SK-N-SH (cell line): ENCODE measurements at regions not wholly inside any gene's neighbourhood (a gene's known extent, or its start where the extent isn't known, plus 50 kb on each side); places are given as distances from the start of the nearest gene placed in this dataset.

Source experiments
- CTCF ChIA-PET: fragments of 300-600, 350-600 bp; formaldehyde crosslinking; extraction: SDS; loops from one replicate; lab custom pipeline; 2021; lab: Yijun Ruan, JAX
- POLR2A ChIA-PET: fragments of 350-600 bp; sonication (Branson Sonifier 250); formaldehyde crosslinking; extraction: SDS; loops from one replicate; lab custom pipeline; 2020; ENCODE audit warnings: antibody characterized with exemption, inconsistent platforms; lab: Yijun Ruan, JAX
- DNase-seq: peaks from one replicate; pipeline ENCODE4 v3.0.0; 2012
- H2AFZ ChIP-seq: fragments of 200-600 bp; sonication (generic); 2 replicates; pipeline ENCODE4 v1.8.1; 2016; ENCODE audit warnings: antibody characterized with exemption, mild to moderate bottlenecking, low read depth
- H3F3A ChIP-seq: fragments of 200-600 bp; sonication (generic); replicated peaks from 2 replicates; pipeline ENCODE3; 2016; ENCODE audit warnings: antibody characterized with exemption, mild to moderate bottlenecking; ENCODE audit not compliant: insufficient read depth
- H3K27ac ChIP-seq, 2 experiments: fragments of 200-500 bp in 1 of 2; fragments of 200-600 bp in 1 of 2; sonication (Bioruptor generic) in 1 of 2; sonication (generic), shearing (Covaris generic) in 1 of 2; 2 replicates each; pipeline versions ENCODE4 v1.5.1 to v1.6.1; 2014 to 2016; ENCODE audit warnings: low read depth in 2 of 2, inconsistent platforms in 1 of 2, low read length in 1 of 2, mild to moderate bottlenecking in 1 of 2, mixed read lengths in 1 of 2
- H3K27me3 ChIP-seq: fragments of 200-600 bp; sonication (generic), shearing (Covaris generic); 2 replicates; pipeline ENCODE4 v1.6.1; 2016; ENCODE audit warnings: mixed run types; ENCODE audit not compliant: insufficient read depth
- H3K36me3 ChIP-seq, 2 experiments: fragments of 200-500 bp in 1 of 2; fragments of 200-600 bp in 1 of 2; sonication (Bioruptor generic) in 1 of 2; sonication (generic) in 1 of 2; replicated peaks in 1 of 2; 2 replicates each; pipeline versions ENCODE3 to v1.5.1; 2014 to 2016; ENCODE audit warnings: low read length in 1 of 2, mild to moderate bottlenecking in 1 of 2; ENCODE audit not compliant: insufficient read depth in 2 of 2, control insufficient read depth in 1 of 2
- H3K4me1 ChIP-seq, 2 experiments: fragments of 200-500 bp in 1 of 2; fragments of 200-600 bp in 1 of 2; sonication (Bioruptor generic) in 1 of 2; sonication (generic), shearing (Covaris generic) in 1 of 2; 2 replicates each; pipeline versions ENCODE4 v1.5.1 to v1.6.1; 2014 to 2016; ENCODE audit warnings: low read depth in 1 of 2, low read length in 1 of 2, mixed run types in 1 of 2; ENCODE audit not compliant: insufficient read depth in 2 of 2, control insufficient read depth in 1 of 2
- H3K4me2 ChIP-seq: fragments of 200-600 bp; sonication (generic), shearing (Covaris generic); 2 replicates; pipeline ENCODE4 v1.6.1; 2017; ENCODE audit warnings: mixed run types
- H3K4me3 ChIP-seq, 2 experiments: fragments of 200-500 bp in 1 of 2; fragments of 200-600 bp in 1 of 2; sonication (Bioruptor generic) in 1 of 2; sonication (generic), shearing (Covaris generic) in 1 of 2; 2 replicates each; pipeline versions ENCODE4 v1.5.1 to v1.8.1; 2014 to 2016; ENCODE audit warnings: low read depth in 2 of 2, inconsistent platforms in 1 of 2, low read length in 1 of 2, mild to moderate bottlenecking in 1 of 2, mixed read lengths in 1 of 2, moderate library complexity in 1 of 2
- H3K79me2 ChIP-seq: fragments of 200-600 bp; sonication (generic); 2 replicates; pipeline ENCODE4 v1.8.1; 2017; ENCODE audit warnings: mild to moderate bottlenecking; ENCODE audit not compliant: insufficient read depth
- H3K9ac ChIP-seq: fragments of 200-600 bp; sonication (generic); 2 replicates; pipeline ENCODE4 v1.6.1; 2017; ENCODE audit warnings: mixed run types
- H3K9me2 ChIP-seq: fragments of 200-600 bp; sonication (generic); 2 replicates; pipeline ENCODE4 v1.6.1; 2017; ENCODE audit warnings: mixed run types
- H3K9me3 ChIP-seq: fragments of 200-600 bp; sonication (generic); 2 replicates; pipeline ENCODE4 v1.6.1; 2017; ENCODE audit warnings: mixed run types, mild to moderate bottlenecking, moderate library complexity
- H4K20me1 ChIP-seq: fragments of 200-600 bp; sonication (generic); 2 replicates; pipeline ENCODE4 v1.6.1; 2017; ENCODE audit warnings: mild to moderate bottlenecking, mixed run types; ENCODE audit not compliant: insufficient read depth
- CHD2 ChIP-seq: fragments of 150-350 bp; IDR thresholded peaks from 2 replicates; pipeline ENCODE4 v1.6.1; 2018; ENCODE audit warnings: low read length; ENCODE audit not compliant: partially characterized antibody
- EP300 ChIP-seq, 2 experiments: IDR thresholded peaks; 2 replicates each; pipeline versions ENCODE4 v1.4.0 to v1.6.1; 2012; ENCODE audit warnings: borderline replicate concordance in 1 of 2, low read depth in 1 of 2, low read length in 1 of 2
- EZH2phosphoT487 ChIP-seq: fragments of 200-600 bp; sonication (generic); IDR thresholded peaks from 2 replicates; pipeline ENCODE4 v1.6.1; 2017; ENCODE audit warnings: low read depth, mixed run types, mild to moderate bottlenecking, antibody characterized with exemption, moderate library complexity, borderline replicate concordance
- GATA2 ChIP-seq: sonication (generic); formaldehyde crosslinking; IDR thresholded peaks from 2 replicates; pipeline ENCODE4 v1.5.0; 2020; ENCODE audit warnings: mild to moderate bottlenecking, missing genetic modification reagents
- MAX ChIP-seq: IDR thresholded peaks from 2 replicates; pipeline ENCODE4 v1.4.0; 2012; ENCODE audit warnings: low read depth
- NFIC ChIP-seq: IDR thresholded peaks from 2 replicates; pipeline ENCODE4 v1.4.0; 2012; ENCODE audit warnings: borderline replicate concordance
- POLR2AphosphoS5 ChIP-seq: IDR thresholded peaks from 2 replicates; pipeline ENCODE4 v1.6.1; 2012; ENCODE audit warnings: low read depth, low read length
- RAD21 ChIP-seq: IDR thresholded peaks from 2 replicates; pipeline ENCODE4 v1.6.1; 2012; ENCODE audit warnings: mild to moderate bottlenecking, low read length
- RFX5 ChIP-seq: IDR thresholded peaks from 2 replicates; pipeline ENCODE4 v1.6.1; 2012; ENCODE audit warnings: mild to moderate bottlenecking, improper control_type of control experiment, low read length
- SIN3A ChIP-seq: IDR thresholded peaks from 2 replicates; pipeline ENCODE4 v1.6.1; 2012; ENCODE audit warnings: low read depth, mild to moderate bottlenecking, low read length, moderate library complexity, borderline replicate concordance
- TEAD4 ChIP-seq: IDR thresholded peaks from 2 replicates; pipeline ENCODE4 v1.4.0; 2012; ENCODE audit warnings: mild to moderate bottlenecking, borderline replicate concordance; ENCODE audit not compliant: insufficient read depth
- YY1 ChIP-seq: IDR thresholded peaks from 2 replicates; pipeline ENCODE4 v1.4.0; 2012; ENCODE audit warnings: low read depth, mild to moderate bottlenecking
- WGBS: methylation state at CpG from one replicate; pipeline ENCODE4 v1.1.6; 2017; ENCODE audit warnings: low lambda C conversion rate; 5-methylcytosine and 5-hydroxymethylcytosine counted together

GRCh38 chr2:59774821-59775433, 778.5 kb downstream of the BCL11A start:
- TF ChIP-seq RAD21 (no peak), SIN3A (no peak), POLR2AphosphoS5 (no peak), GATA2 (CRISPR knock-in tag) (no peak)
- Histone ChIP-seq H3K4me1 (no peaks in the 10 kb centered on the region), H3K4me2 (no peak overlapping the region), H3K4me3 (no peak overlapping the region), H3K27ac (no peak overlapping the region), H3K9me3 (no peaks in the 10 kb centered on the region), H3K36me3 (no peaks in the 10 kb centered on the region), H2AFZ (no peak overlapping the region), H3K79me2 (no peaks in the 10 kb centered on the region), H3F3A (no peaks in the 10 kb centered on the region), H4K20me1 (no peaks in the 10 kb centered on the region), H3K27me3 (no peaks in the 10 kb centered on the region), H3K9ac (no peak overlapping the region), H3K9me2 (no peaks in the 10 kb centered on the region)
- CTCF ChIA-PET = interaction anchor here (1.0 to 1.9 kb wide), 4 partner anchors 9 to 786 kb away, joined by 3 to 5 read pairs (median 4); no protein-coding TSS in a partner anchor
- 16% methylated on average over 2 of the region's 2 CpGs for WGBS
- POLR2A ChIA-PET = interaction anchor here (0.5 kb wide), 1 partner anchor 18 kb away, joined by 3 read pairs; no protein-coding TSS in a partner anchor
- no peak for DNase-seq

- Histone ChIP-seq H3K27me3 (no peaks in the 10 kb centered on the region), H4K20me1 (no peaks in the 10 kb centered on the region), H3K4me2 (no peak overlapping the region), H3K36me3 (no peaks in the 10 kb centered on the region), H3F3A (no peaks in the 10 kb centered on the region), H3K4me3 (no peak overlapping the region), H3K9ac (no peak overlapping the region), H3K4me1 (no peaks in the 10 kb centered on the region), H3K9me2 (no peaks in the 10 kb centered on the region), H3K27ac (no peak overlapping the region), H3K9me3 (0 out of 2 replicates have a peak, but pooled peaks cover 4% of the 10 kb centered on the region), H3K79me2 (no peaks in the 10 kb centered on the region), H2AFZ (no peak overlapping the region)
- no peak for DNase-seq
- ChIA-PET POLR2A (no interaction called here), CTCF (no interaction called here)
- 10% methylated on average over 2 of the region's 2 CpGs for WGBS
- TF ChIP-seq POLR2AphosphoS5 (no peak), YY1 (no peak), EZH2phosphoT487 (no peak), CHD2 (no peak), EP300 (IDR thresholded peaks at IDR 0.05; ENCODE audit: borderline replicate concordance in 1 of 2, low read depth in 1 of 2, low read length in 1 of 2) (no peak), MAX (no peak), TEAD4 (no peak), SIN3A (no peak), RFX5 (no peak), NFIC (no peak), GATA2 (CRISPR knock-in tag) (no peak)
These were observed 782.8 kb downstream of the BCL11A start for GRCh38 chr2:59770651-59771050.
